ENCODE measurements at regions not wholly inside any gene's neighbourhood (a gene's known extent, or its start where the extent isn't known, plus 50 kb on each side); places are given as distances from the start of the nearest gene placed in this dataset.

DNA sequence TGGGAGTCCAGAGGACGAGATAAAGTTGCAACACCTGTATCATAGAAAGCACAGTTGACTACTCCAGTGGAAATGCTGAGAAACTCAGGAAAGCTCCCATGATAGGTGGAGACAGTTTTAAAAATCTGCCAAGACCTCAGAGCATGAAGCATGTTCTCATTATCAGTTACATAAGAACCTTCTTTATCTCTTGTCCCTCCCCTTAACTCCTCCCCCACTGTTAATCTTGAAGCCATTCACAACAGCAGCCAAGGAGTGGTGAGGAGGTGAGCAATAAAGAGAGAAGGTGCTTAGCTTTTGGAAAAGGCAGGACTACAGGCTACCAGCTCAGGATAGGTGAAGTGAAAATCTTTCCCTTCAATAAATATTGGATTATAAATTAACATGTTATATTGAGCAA, 657.9 kb downstream of the NYAP2 start:
- no TSS peak for BruUV-seq (replicated peaks)
- no peak for DNase-seq
- no peaks in the 10 kb centered on the region for H3K36me3 Mint-ChIP-seq (ENCODE audit: insufficient read depth, unreplicated experiment)
- CTCF ChIA-PET, result no interaction called here
- H3K4me1 Mint-ChIP-seq (ENCODE audit: low read depth, unreplicated experiment), result peaks cover 7% of the 10 kb centered on the region
- no peaks in the 10 kb centered on the region for H3K9me3 Mint-ChIP-seq (ENCODE audit: low read depth, unreplicated experiment)
- TF ChIP-seq, protein P1, sequence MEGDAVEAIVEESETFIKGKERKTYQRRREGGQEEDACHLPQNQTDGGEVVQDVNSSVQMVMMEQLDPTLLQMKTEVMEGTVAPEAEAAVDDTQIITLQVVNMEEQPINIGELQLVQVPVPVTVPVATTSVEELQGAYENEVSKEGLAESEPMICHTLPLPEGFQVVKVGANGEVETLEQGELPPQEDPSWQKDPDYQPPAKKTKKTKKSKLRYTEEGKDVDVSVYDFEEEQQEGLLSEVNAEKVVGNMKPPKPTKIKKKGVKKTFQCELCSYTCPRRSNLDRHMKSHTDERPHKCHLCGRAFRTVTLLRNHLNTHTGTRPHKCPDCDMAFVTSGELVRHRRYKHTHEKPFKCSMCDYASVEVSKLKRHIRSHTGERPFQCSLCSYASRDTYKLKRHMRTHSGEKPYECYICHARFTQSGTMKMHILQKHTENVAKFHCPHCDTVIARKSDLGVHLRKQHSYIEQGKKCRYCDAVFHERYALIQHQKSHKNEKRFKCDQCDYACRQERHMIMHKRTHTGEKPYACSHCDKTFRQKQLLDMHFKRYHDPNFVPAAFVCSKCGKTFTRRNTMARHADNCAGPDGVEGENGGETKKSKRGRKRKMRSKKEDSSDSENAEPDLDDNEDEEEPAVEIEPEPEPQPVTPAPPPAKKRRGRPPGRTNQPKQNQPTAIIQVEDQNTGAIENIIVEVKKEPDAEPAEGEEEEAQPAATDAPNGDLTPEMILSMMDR (IDR thresholded peaks at IDR 0.05; ENCODE audit: unreplicated experiment), result no peak
- intact Hi-C loops (cut with micrococcal nuclease; ENCODE audit: unreplicated experiment), result no loop called here
- no peak overlapping the region for H3K4me3 Mint-ChIP-seq (ENCODE audit: low read depth, unreplicated experiment)
- H3K27ac Mint-ChIP-seq (ENCODE audit: unreplicated experiment), result no peak overlapping the region
- no peaks in the 10 kb centered on the region for H3K27me3 Mint-ChIP-seq (ENCODE audit: unreplicated experiment)

DNA sequence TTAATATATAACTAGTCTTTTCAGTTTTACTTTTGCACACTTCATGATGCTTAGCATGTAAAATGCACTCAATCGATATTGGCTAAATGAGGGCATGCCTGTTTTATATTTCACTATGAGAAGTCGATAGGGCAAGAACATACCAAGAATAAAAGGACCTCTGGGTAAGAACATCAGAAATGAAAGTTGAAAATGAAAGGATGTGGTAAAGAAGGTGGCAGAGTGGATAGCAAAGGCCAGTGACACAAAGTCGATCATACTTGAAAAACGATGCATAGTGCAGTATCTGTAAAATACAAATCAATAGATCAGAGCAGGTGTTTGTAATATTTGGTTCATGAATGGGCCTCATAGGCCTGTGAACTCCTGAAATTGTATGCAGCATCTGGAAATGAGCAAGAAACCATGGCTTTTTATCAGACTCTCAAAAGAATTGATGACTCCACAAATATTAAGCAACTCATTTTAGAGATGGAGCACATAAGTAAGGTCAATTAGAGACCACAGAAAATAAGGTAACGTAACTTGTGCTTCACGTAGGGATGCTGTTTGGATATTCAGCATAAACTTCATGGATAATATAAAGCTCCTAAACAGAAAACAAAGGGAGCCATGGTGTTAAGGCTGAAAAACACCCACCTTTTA, 653.4 kb downstream of the NYAP2 start:
- Mint-ChIP-seq H3K9me3 (ENCODE audit: low read depth, unreplicated experiment) (no peaks in the 10 kb centered on the region), H3K36me3 (ENCODE audit: insufficient read depth, unreplicated experiment) (no peaks in the 10 kb centered on the region), H3K27me3 (ENCODE audit: unreplicated experiment) (no peaks in the 10 kb centered on the region), H3K4me3 (ENCODE audit: low read depth, unreplicated experiment) (no peak overlapping the region), H3K27ac (ENCODE audit: unreplicated experiment) (no peak overlapping the region), H3K4me1 (ENCODE audit: low read depth, unreplicated experiment) (peaks cover 14% of the 10 kb centered on the region)
- no peak for DNase-seq
- TF ChIP-seq, protein P1 (IDR thresholded peaks at IDR 0.05; ENCODE audit: unreplicated experiment), result no peak
- CTCF ChIA-PET, result interaction anchor here (0.7 kb wide), 1 partner anchor 567 kb away, joined by 3 read pairs; no protein-coding TSS in a partner anchor
- BruUV-seq (replicated peaks), result no TSS peak
- intact Hi-C loops (cut with micrococcal nuclease; ENCODE audit: unreplicated experiment), result no loop called here

DNA sequence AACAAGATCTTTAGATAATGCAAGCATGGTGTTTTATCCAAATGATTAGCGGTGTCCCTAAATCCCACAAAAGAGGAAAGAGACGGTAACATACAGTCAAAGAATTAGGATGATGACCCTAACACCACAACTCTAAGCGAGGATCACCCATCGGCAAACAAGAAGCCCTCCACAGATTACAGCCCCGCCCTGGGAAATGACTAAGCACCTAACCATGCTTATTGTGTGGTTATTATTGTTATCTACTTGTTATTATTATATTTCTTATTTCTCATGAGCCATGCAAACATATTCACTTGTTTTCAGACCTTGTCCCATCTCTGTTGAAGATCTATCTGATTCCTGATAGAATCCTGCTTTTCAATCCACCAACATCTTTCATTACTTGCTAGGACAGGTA, 651.3 kb downstream of the NYAP2 start:
- BruUV-seq (replicated peaks), result no TSS peak
- Mint-ChIP-seq H3K27me3 (ENCODE audit: unreplicated experiment) (no peaks in the 10 kb centered on the region), H3K27ac (ENCODE audit: unreplicated experiment) (no peak overlapping the region), H3K9me3 (ENCODE audit: low read depth, unreplicated experiment) (no peaks in the 10 kb centered on the region), H3K4me1 (ENCODE audit: low read depth, unreplicated experiment) (peaks cover 9% of the 10 kb centered on the region), H3K4me3 (ENCODE audit: low read depth, unreplicated experiment) (no peak overlapping the region), H3K36me3 (ENCODE audit: insufficient read depth, unreplicated experiment) (no peaks in the 10 kb centered on the region)
- intact Hi-C loops (cut with micrococcal nuclease; ENCODE audit: unreplicated experiment), result no loop called here
- no peak for DNase-seq
- TF ChIP-seq, protein P1 (IDR thresholded peaks at IDR 0.05; ENCODE audit: unreplicated experiment), result no peak
- CTCF ChIA-PET, result no interaction called here

DNA sequence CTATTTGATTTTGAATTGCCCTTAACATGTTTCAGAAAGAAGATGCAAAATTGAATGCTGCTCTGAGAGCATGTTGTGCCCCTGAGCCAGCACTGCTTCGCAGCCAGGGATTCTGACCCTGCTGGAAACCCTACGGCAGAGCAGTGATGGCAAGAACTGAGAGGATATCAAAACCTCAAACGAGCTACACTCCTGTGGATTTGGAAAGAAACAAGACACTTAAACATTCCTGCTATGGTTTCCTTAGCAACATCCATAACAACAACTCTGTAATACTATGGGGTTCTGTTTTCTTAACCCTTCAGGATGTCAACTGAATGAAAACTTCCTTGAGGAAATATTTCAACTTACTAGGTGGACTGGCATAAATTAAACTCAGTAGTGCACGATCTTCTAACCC, 649.1 kb downstream of the NYAP2 start:
- peaks cover 9% of the 10 kb centered on the region for H3K4me1 Mint-ChIP-seq (ENCODE audit: low read depth, unreplicated experiment)
- H3K27ac Mint-ChIP-seq (ENCODE audit: unreplicated experiment), result no peak overlapping the region
- TF ChIP-seq, protein P1 (IDR thresholded peaks at IDR 0.05; ENCODE audit: unreplicated experiment), result no peak
- intact Hi-C loops (cut with micrococcal nuclease; ENCODE audit: unreplicated experiment), result loop anchor here (10.0 kb wide), 1 partner anchor 196 kb away; no protein-coding TSS in a partner anchor
- peak; percentile 17 for DNase-seq
- no peaks in the 10 kb centered on the region for H3K27me3 Mint-ChIP-seq (ENCODE audit: unreplicated experiment)
- no peak overlapping the region for H3K4me3 Mint-ChIP-seq (ENCODE audit: low read depth, unreplicated experiment)
- no peaks in the 10 kb centered on the region for H3K36me3 Mint-ChIP-seq (ENCODE audit: insufficient read depth, unreplicated experiment)
- no peaks in the 10 kb centered on the region for H3K9me3 Mint-ChIP-seq (ENCODE audit: low read depth, unreplicated experiment)
- CTCF ChIA-PET, result interaction anchor here (0.7 kb wide), 1 partner anchor 12 kb away, joined by 3 read pairs; no protein-coding TSS in a partner anchor
- BruUV-seq (replicated peaks), result no TSS peak

All from Calu3 (cell line).